HFFc6 (cell line): ENCODE measurements at regions not wholly inside any gene's neighbourhood (a gene's known extent, or its start where the extent isn't known, plus 50 kb on each side); places are given as distances from the start of the nearest gene placed in this dataset.

Experiments
- DNase-seq: peaks from one replicate; pipeline ENCODE4 v3.0.0-alpha.2; 2018
- H3K27ac Mint-ChIP-seq: 2 replicates; pipeline ENCODE4 v1.8.0; 2020; ENCODE audit warnings: mild to moderate bottlenecking, mixed read lengths
- H3K27me3 Mint-ChIP-seq: 2 replicates; pipeline ENCODE4 v1.8.0; 2021; ENCODE audit warnings: mild to moderate bottlenecking, moderate library complexity, mixed read lengths; ENCODE audit not compliant: insufficient read depth
- H3K36me3 Mint-ChIP-seq: 2 replicates; pipeline ENCODE4 v1.8.0; 2021; ENCODE audit warnings: low read depth, mixed read lengths
- H3K4me1 Mint-ChIP-seq: 2 replicates; pipeline ENCODE4 v1.8.0; 2020; ENCODE audit warnings: low read depth, mixed read lengths
- H3K4me3 Mint-ChIP-seq: 2 replicates; pipeline ENCODE4 v1.8.0; 2020; ENCODE audit warnings: mild to moderate bottlenecking, moderate library complexity, mixed read lengths
- H3K9me3 Mint-ChIP-seq: 2 replicates; pipeline ENCODE4 v1.8.0; 2020; ENCODE audit warnings: mild to moderate bottlenecking, mixed read lengths
- CTCF ChIP-seq: fragments of 200-600 bp; sonication (generic); IDR thresholded peaks from 2 replicates; pipeline ENCODE4 v1.5.0; 2021; ENCODE audit warnings: antibody characterized with exemption, mild to moderate bottlenecking

- H3K4me1 Mint-ChIP-seq: no peaks in the 10 kb centered on the region
- no peak overlapping the region for H3K4me3 Mint-ChIP-seq
- no peaks in the 10 kb centered on the region for H3K36me3 Mint-ChIP-seq
- H3K27ac Mint-ChIP-seq: no peak overlapping the region
- no peaks in the 10 kb centered on the region for H3K9me3 Mint-ChIP-seq
- no peak for DNase-seq
- H3K27me3 Mint-ChIP-seq: no peaks in the 10 kb centered on the region
- TF ChIP-seq CTCF: no peak
These were observed 971.8 kb upstream of the AGA start for GRCh38 chr4:178414042-178414441.

- no peak for TF ChIP-seq CTCF
- Mint-ChIP-seq H3K27ac (no peak overlapping the region), H3K4me3 (no peak overlapping the region), H3K9me3 (no peaks in the 10 kb centered on the region), H3K36me3 (no peaks in the 10 kb centered on the region), H3K27me3 (no peaks in the 10 kb centered on the region), H3K4me1 (no peaks in the 10 kb centered on the region)
- no peak for DNase-seq
These were observed 972.7 kb upstream of the AGA start for GRCh38 chr4:178414881-178415446.

GRCh38 chr4:178415925-178416324 lies 973.7 kb upstream of the AGA start:
- H3K4me3 Mint-ChIP-seq: no peak overlapping the region
- no peak for DNase-seq
- H3K27ac Mint-ChIP-seq: no peak overlapping the region
- TF ChIP-seq CTCF: no peak
- H3K27me3 Mint-ChIP-seq: no peaks in the 10 kb centered on the region
- no peaks in the 10 kb centered on the region for H3K36me3 Mint-ChIP-seq
- H3K4me1 Mint-ChIP-seq: no peaks in the 10 kb centered on the region
- H3K9me3 Mint-ChIP-seq: peaks cover 5% of the 10 kb centered on the region; the same call in 1 of the 2 replicates

GRCh38 chr4:178423366-178423765 lies 981.1 kb upstream of the AGA start:
- no peak for TF ChIP-seq CTCF
- Mint-ChIP-seq H3K4me3 (no peak overlapping the region), H3K4me1 (no peaks in the 10 kb centered on the region), H3K36me3 (no peaks in the 10 kb centered on the region), H3K27me3 (no peaks in the 10 kb centered on the region), H3K27ac (no peak overlapping the region), H3K9me3 (peaks cover 24% of the 10 kb centered on the region; the same call in 1 of the 2 replicates)
- DNase-seq: no peak

- Mint-ChIP-seq H3K27me3 (no peaks in the 10 kb centered on the region; the same call in 1 of the 2 replicates), H3K9me3 (peaks cover 25% of the 10 kb centered on the region; the same call in 1 of the 2 replicates), H3K27ac (no peak overlapping the region), H3K4me3 (no peak overlapping the region), H3K36me3 (no peaks in the 10 kb centered on the region), H3K4me1 (no peaks in the 10 kb centered on the region)
- no peak for TF ChIP-seq CTCF
- DNase-seq: no peak
These were observed 984.6 kb upstream of the AGA start for GRCh38 chr4:178426871-178427270.

GRCh38 chr4:178427663-178428062 lies 985.4 kb upstream of the AGA start:
- Mint-ChIP-seq H3K27ac (no peak overlapping the region), H3K4me3 (no peak overlapping the region), H3K27me3 (no peaks in the 10 kb centered on the region; the same call in 1 of the 2 replicates), H3K36me3 (no peaks in the 10 kb centered on the region), H3K4me1 (no peaks in the 10 kb centered on the region), H3K9me3 (peaks cover 21% of the 10 kb centered on the region; the same call in 1 of the 2 replicates)
- DNase-seq: no peak
- TF ChIP-seq CTCF: no peak
